Ectodermal cell (in vitro differentiated cells): ENCODE measurements at regions not wholly inside any gene's neighbourhood (a gene's known extent, or its start where the extent isn't known, plus 50 kb on each side); places are given as distances from the start of the nearest gene placed in this dataset.

Source experiments
- H3K27ac ChIP-seq: 2 replicates; pipeline ENCODE4 v1.7.0; 2013; ENCODE audit warnings: mild to moderate bottlenecking, low read depth, low read length; ENCODE audit not compliant: insufficient read depth, poor library complexity, severe bottlenecking
- H3K27me3 ChIP-seq: 2 replicates; pipeline ENCODE4 v1.7.0; 2013; ENCODE audit warnings: mild to moderate bottlenecking, low read length; ENCODE audit not compliant: insufficient read depth, control insufficient read depth, poor library complexity, severe bottlenecking
- H3K36me3 ChIP-seq: one replicate; pipeline ENCODE4 v1.7.0; 2013; ENCODE audit warnings: low read length; ENCODE audit not compliant: control insufficient read depth, insufficient read depth
- H3K4me1 ChIP-seq: one replicate; pipeline ENCODE4 v1.7.0; 2013; ENCODE audit warnings: low read length; ENCODE audit not compliant: control insufficient read depth, insufficient read depth
- H3K4me3 ChIP-seq: 2 replicates; pipeline ENCODE4 v1.7.0; 2013; ENCODE audit warnings: low read depth, low read length, control low read depth; ENCODE audit not compliant: insufficient read depth
- H3K9me3 ChIP-seq: 2 replicates; pipeline ENCODE4 v1.7.0; 2013; ENCODE audit warnings: mild to moderate bottlenecking, low read length, moderate library complexity; ENCODE audit not compliant: control insufficient read depth
- WGBS, 2 experiments: methylation state at CpG; one replicate each; pipeline ENCODE4 v1.1.7; 2013; ENCODE audit warnings: missing lambda C conversion rate in 2 of 2; 5-methylcytosine and 5-hydroxymethylcytosine counted together

DNA sequence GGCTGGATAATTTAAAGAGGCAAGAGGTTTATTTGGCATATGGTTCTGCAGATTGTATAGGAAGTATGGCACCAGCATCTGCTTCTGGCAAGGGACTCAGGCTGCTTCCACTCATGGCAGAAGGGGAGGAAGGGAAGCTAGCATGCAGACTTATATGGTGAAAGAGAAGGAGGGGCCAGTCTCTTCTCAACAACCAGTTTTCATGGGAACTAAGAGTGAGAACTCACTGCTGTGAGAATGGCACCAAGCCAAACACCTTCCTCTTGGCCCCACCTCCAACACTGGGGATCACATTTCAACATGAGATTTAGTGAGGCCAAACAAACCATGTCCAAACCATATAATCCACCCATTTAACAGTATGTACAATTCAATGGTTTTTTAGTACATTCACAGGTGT, 113.3 kb upstream of the SHB start:
- Histone ChIP-seq H3K36me3 (no peaks in the 10 kb centered on the region), H3K27me3 (no peaks in the 10 kb centered on the region), H3K4me1 (peaks cover 3% of the 10 kb centered on the region), H3K27ac (no peak overlapping the region), H3K4me3 (no peak overlapping the region), H3K9me3 (no peaks in the 10 kb centered on the region)

GRCh38 chr9:38181866-38182265, 112.8 kb upstream of the SHB start:
- no peaks in the 10 kb centered on the region for H3K27me3 ChIP-seq
- H3K4me3 ChIP-seq, result no peak overlapping the region
- no peaks in the 10 kb centered on the region for H3K36me3 ChIP-seq
- H3K9me3 ChIP-seq, result no peaks in the 10 kb centered on the region
- peaks cover 3% of the 10 kb centered on the region for H3K4me1 ChIP-seq
- H3K27ac ChIP-seq, result no peak overlapping the region
- 84 to 94% methylated on average over 2 of the region's 2 CpGs for WGBS, 2 experiments

DNA sequence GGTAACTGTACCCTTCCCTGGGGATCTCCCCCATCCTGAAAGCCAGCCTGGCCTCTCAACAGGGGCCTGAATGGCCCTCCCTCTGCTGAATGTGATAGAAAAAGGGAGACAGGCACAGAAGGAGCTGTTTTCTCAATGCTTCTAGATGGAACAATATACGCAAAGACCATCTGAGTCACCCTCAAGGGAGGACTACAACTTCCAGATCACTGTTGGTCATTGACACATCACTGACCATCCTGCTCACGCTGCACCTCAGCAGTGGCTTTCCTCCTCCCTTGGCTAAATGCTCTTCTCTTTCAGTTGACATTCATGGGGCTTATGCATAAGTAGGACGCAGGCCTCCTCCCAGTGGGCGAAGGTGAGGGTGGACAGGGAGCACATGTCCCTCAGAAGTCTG, 112.2 kb upstream of the SHB start:
- no peak overlapping the region for H3K27ac ChIP-seq
- 91 to 92% methylated on average over 4 of the region's 4 CpGs for WGBS, 2 experiments

DNA sequence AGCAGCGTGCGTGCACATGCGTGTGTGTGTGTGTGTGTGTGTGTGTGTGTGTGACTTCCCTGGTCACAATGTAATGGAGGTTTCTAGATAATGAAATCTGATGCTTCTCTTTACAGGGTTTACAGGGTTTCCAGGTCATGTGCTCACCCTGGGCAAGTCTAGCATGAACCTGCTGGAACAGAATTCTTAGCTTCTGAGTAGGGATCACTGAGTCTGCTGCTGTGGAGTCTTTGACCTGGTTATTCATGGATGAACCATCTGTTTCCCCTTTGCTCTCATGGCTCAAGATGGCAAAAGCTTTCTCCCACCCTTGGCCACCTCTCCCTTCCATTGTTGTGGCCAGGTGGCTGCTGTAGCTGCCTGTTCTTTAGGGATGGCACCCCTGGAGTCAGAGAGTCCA, 111.6 kb upstream of the SHB start:
- no peak overlapping the region for H3K27ac ChIP-seq
- peaks cover 3% of the 10 kb centered on the region for H3K4me1 ChIP-seq
- no peak overlapping the region for H3K4me3 ChIP-seq
- H3K9me3 ChIP-seq, result no peaks in the 10 kb centered on the region
- H3K36me3 ChIP-seq, result no peaks in the 10 kb centered on the region
- WGBS, 2 experiments, result 94 to 95% methylated on average over 3 of the region's 3 CpGs
- no peaks in the 10 kb centered on the region for H3K27me3 ChIP-seq

More for the DNA sequence above, 112.2 kb upstream of the SHB start:
- Histone ChIP-seq H3K4me1 (peaks cover 3% of the 10 kb centered on the region), H3K9me3 (no peaks in the 10 kb centered on the region), H3K36me3 (no peaks in the 10 kb centered on the region), H3K27me3 (no peaks in the 10 kb centered on the region), H3K4me3 (no peak overlapping the region)

DNA sequence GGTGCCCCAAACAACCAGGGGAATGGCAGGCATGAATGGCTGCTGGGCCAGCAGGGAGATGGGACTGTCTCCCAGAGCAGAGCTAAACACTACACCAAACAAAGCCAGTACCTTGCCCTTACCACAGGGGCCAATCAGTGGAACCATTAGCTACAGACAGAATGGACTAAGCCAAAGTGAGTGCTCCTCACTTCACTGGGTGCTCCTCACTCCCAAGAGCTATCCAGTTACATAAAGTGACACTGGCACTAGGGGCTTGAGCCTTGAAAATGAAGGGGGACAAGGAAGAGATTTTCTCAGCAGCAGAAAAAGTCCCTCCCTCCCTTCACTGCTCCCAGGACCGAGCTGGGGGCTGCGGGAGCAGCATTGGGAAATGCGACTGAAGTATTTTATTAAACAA, 110.9 kb upstream of the SHB start:
- Histone ChIP-seq H3K4me1 (peaks cover 3% of the 10 kb centered on the region), H3K27me3 (no peaks in the 10 kb centered on the region), H3K36me3 (no peaks in the 10 kb centered on the region), H3K9me3 (no peaks in the 10 kb centered on the region), H3K27ac (no peak overlapping the region), H3K4me3 (no peak overlapping the region)
- 89 to 90% methylated on average over 3 of the region's 3 CpGs for WGBS, 2 experiments

DNA sequence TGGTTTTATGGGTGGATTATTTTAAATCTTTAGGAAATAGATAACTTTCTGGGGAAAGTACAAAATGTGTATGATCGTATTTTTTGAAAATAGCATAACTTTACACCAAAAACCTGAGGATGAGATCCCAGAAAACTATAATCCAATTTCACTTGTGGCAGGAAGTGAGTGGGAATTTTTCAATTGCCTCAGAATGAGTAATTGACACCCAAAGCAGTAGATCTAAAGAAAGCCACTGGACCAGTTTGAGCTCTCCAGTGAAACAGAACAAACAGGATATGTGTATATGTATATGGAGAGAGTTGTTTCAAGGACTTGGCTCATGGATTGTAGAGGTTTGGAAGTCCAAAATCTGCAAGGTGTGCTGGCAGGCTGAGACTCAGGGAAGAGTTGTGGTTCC, 109.2 kb upstream of the SHB start:
- no peak overlapping the region for H3K4me3 ChIP-seq
- H3K27me3 ChIP-seq, result no peaks in the 10 kb centered on the region
- no peaks in the 10 kb centered on the region for H3K9me3 ChIP-seq
- no peaks in the 10 kb centered on the region for H3K36me3 ChIP-seq
- no peak overlapping the region for H3K27ac ChIP-seq
- WGBS, 2 experiments, result 92% methylated on average over 1 of the region's 1 CpG; no CpG with 5 or more reads in 1 of the 2 experiments
- peaks cover 3% of the 10 kb centered on the region for H3K4me1 ChIP-seq

- 93 to 95% methylated on average over 4 of the region's 4 CpGs for WGBS, 2 experiments
- Histone ChIP-seq H3K27me3 (no peaks in the 10 kb centered on the region), H3K27ac (no peak overlapping the region), H3K36me3 (no peaks in the 10 kb centered on the region), H3K4me1 (peaks cover 7% of the 10 kb centered on the region), H3K9me3 (no peaks in the 10 kb centered on the region), H3K4me3 (no peak overlapping the region)
Measured at GRCh38 chr9:38177680-38178079, 108.7 kb upstream of the SHB start.

DNA sequence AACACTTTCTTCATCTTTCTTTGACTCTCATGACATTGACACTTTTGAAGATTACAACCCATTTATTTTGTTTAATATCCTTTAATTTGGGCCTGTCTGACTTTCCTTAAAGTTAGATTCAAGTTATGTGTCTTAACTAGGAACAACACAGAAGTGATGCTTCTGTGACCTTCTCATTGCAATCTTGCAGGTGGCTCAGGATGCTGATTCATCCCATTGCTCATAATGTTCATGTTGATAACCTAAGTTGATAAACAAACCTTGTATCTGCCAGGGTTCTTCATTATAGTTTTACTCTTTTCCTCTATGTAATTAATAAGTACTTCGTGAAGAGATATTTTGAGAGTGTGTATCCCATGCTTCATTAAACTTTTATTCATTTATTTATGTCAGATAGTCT, 107.2 kb upstream of the SHB start:
- WGBS, 2 experiments, result 80% methylated on average over 1 of the region's 1 CpG; no CpG with 5 or more reads in 1 of the 2 experiments
- Histone ChIP-seq H3K36me3 (no peaks in the 10 kb centered on the region), H3K27me3 (no peaks in the 10 kb centered on the region), H3K4me3 (no peak overlapping the region), H3K4me1 (peaks cover 8% of the 10 kb centered on the region), H3K9me3 (no peaks in the 10 kb centered on the region), H3K27ac (no peak overlapping the region)

- Histone ChIP-seq H3K9me3 (peaks cover 2% of the 10 kb centered on the region), H3K27ac (no peak overlapping the region), H3K27me3 (no peaks in the 10 kb centered on the region), H3K36me3 (no peaks in the 10 kb centered on the region), H3K4me3 (no peak overlapping the region), H3K4me1 (peaks cover 8% of the 10 kb centered on the region)
- WGBS, 2 experiments, result 92 to 97% methylated on average over 3 of the region's 3 CpGs
Measured at GRCh38 chr9:38175423-38175822, 106.4 kb upstream of the SHB start.

DNA sequence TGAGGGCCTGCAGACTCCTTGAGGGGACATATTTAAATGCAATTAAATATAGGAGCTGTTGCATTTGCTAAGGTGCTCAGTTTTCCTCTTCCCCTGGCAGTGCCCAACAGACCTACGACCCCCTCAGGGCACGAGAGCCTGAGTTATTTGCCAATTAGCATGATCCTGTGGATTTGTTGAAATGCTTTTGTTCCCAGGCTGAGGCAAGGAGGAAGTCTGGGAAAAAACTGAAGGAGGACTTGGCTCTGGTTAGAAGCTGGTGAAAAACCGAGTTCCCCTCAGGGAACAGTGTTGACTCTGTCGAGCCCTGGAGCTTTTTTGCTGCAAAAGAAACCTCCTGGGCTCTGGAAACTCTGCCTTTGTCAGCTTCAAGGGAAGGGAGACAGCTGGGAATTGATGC, 103.6 kb upstream of the SHB start:
- H3K27me3 ChIP-seq, result no peaks in the 10 kb centered on the region
- H3K36me3 ChIP-seq, result no peaks in the 10 kb centered on the region
- 6 to 11% methylated on average over 4 of the region's 4 CpGs for WGBS, 2 experiments
- H3K27ac ChIP-seq, result peak overlapping the region; percentile 51
- no peak overlapping the region for H3K4me3 ChIP-seq
- H3K9me3 ChIP-seq, result peaks cover 5% of the 10 kb centered on the region
- H3K4me1 ChIP-seq, result peaks cover 8% of the 10 kb centered on the region

GRCh38 chr9:38171926-38172325, 102.9 kb upstream of the SHB start:
- H3K4me1 ChIP-seq, result peaks cover 8% of the 10 kb centered on the region
- H3K9me3 ChIP-seq, result peaks cover 5% of the 10 kb centered on the region
- no peaks in the 10 kb centered on the region for H3K27me3 ChIP-seq
- no peak overlapping the region for H3K4me3 ChIP-seq
- H3K36me3 ChIP-seq, result no peaks in the 10 kb centered on the region
- 92 to 94% methylated on average over 3 of the region's 3 CpGs for WGBS, 2 experiments
- no peak overlapping the region for H3K27ac ChIP-seq
